A172 (cell line): ENCODE measurements at regions not wholly inside any gene's neighbourhood (a gene's known extent, or its start where the extent isn't known, plus 50 kb on each side); places are given as distances from the start of the nearest gene placed in this dataset.

Source experiments
- DNase-seq: peaks from one replicate; pipeline ENCODE4 v3.0.0-alpha.2; 2015; ENCODE audit warnings: low spot score

- DNase-seq: no peak
These were observed 984.4 kb upstream of the WWC1 start for GRCh38 chr5:167307042-167307441.

DNA sequence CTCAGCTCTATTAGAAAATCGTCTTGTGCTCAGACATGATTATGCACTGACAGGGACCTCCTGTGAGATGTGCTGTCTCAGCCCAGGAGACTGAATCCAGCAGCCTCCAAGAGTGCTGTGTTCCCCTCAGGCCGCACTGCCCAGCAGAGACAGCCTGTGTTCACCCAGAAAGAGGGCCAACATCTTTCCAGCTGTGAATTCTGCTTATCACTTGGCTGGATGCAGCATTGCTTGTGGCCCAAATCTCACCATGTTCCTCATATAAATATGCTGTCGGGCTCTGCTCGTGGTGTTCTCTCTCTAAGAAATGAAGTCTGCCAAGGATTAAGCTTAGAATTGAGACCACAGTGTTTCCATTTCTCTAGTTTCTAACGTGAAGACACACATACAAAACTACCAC lies 983.0 kb upstream of the WWC1 start:
- no peak for DNase-seq

GRCh38 chr5:167309941-167310517 lies 981.4 kb upstream of the WWC1 start:
- no peak for DNase-seq

DNA sequence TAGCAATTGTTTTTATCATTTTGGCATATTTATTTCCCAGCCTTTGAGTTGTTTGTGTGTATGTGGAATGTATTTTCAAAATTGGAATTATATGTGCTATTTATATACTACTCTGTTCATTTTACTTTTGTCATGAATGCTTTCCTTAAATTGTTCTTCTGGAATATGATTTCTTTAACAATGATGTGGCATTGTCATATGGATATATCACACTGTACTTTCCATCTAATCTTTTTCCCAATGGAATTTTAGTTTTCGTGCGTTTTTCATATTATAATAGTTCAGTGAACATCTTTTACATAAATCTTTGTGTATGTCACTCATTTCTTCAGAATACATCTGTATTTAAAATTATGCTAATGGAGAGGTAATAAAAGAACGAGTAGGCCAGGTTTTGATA lies 980.1 kb upstream of the WWC1 start:
- no peak for DNase-seq

DNA sequence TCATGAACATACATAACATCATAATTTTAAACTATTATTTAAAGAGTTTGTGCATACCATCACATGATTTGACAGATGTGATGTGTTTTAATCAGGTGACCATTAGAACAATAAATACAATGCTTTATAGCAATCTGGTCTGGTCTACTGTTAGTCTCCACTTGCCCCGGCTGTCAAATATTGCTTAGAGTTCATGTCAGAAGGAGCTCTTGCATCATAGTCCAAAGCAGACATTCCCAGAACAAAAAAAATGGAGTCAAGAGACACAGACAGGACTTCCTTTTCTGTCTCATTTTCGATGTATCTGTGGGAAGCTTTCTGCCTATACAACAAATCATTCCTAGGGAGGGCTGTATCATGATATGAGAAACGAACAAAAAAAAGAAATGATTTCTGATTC lies 979.2 kb upstream of the WWC1 start:
- DNase-seq: no peak

DNA sequence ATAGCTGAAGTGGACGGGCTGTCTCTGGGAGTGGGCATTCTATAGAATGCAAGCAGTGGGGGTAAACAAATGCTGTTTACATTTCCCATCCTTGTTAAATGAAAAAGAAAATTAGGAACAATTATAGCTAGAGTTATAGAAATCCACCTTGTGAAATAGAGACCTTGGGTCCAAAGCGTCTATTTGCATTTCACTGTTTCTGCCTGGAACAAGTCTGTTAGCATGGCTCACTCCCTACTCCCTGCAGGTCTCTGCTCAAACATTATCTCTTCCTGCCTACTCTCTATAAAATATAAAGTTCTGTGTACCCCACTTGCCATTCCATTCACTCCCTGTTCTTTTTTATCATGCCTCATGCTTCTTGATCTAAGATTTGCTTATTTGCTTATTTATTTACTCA lies 975.7 kb upstream of the WWC1 start:
- DNase-seq: no peak

GRCh38 chr5:167317884-167318283 lies 973.6 kb upstream of the WWC1 start:
- DNase-seq: no peak

DNA sequence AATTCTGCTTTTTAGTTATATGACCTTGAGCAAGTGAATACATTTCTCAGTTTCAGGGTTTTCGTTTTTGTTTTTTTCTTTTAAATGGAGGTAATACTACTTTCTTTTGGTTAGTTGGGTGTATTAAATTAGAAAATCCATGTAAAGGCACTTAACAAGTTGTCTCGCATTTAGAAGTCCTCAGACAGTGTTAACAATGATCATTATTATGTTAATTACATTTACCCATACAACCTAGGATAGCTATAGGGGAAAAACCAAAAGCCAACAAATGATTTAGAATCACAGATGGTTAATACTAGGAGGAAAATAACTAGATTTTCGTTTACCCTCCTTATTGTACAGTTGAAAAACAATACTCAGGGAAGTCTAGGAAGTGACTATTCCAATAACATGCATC lies 972.2 kb upstream of the WWC1 start:
- no peak for DNase-seq

- DNase-seq: no peak
These were observed 971.4 kb upstream of the WWC1 start for GRCh38 chr5:167320019-167320418.

DNA sequence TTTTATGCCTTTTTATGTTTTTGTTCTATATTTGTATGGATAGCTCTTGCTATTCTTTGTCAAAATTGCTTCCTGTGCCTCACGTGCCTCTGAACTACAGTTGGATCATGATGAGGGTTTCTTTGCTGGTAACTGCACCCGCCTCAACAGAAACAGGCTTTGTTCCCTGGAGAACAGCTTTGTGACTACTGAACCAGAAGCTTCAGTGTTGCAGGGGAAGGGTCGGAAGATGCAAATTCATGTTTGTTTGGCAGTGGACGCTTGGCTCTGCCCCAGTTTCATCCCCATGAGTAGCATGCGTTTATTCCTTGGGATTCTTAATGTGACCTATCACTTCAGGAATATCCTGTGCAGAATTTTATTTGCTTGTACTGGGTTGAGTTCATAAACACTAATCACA lies 959.1 kb upstream of the WWC1 start:
- no peak for DNase-seq

GRCh38 chr5:167336161-167336560 lies 955.3 kb upstream of the WWC1 start:
- no peak for DNase-seq

GRCh38 chr5:167339205-167339604 lies 952.2 kb upstream of the WWC1 start:
- peak; percentile 46 for DNase-seq

DNA sequence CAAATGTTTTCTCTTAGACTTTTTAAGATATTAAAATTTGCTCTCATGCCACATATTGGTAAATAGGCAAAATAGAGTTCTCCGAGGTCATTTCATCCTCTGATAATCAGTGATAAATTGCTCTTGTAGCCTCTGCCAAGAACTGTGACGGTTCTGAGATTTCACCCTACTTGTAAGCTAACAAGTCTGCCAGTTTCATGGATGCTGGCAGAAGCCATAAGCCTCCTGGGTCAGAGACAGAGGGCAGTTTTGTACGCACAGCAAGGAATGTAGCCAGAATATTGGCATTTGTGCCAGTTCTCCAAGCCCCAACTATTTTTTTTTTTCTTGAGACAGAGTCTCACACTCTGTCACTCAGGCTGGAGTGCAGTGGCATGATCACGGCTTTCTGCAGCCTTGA lies 945.0 kb upstream of the WWC1 start:
- DNase-seq: no peak

GRCh38 chr5:167348251-167348926 lies 943.1 kb upstream of the WWC1 start:
- no peak for DNase-seq

DNA sequence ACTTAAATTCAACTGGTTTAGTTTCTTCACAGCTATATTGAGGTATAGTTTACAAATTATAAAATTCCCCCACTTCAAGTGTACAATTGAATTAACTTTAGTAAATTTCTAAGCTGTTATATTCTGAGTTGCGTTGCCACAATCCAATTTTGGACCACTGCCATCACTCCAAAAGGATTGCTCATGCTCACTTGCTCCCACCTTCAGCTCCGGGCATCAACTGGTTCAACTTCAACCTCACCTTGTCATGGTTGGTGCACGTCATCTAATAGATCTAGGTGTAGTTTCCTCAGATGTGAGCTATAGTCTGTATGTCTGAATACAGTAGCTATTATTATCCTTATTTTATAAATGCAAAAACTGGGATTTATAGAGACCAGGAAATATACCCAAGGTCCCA lies 942.5 kb upstream of the WWC1 start:
- no peak for DNase-seq

GRCh38 chr5:167351316-167351715 lies 940.1 kb upstream of the WWC1 start:
- DNase-seq: no peak

GRCh38 chr5:167352801-167353200 lies 938.6 kb upstream of the WWC1 start:
- no peak for DNase-seq

DNA sequence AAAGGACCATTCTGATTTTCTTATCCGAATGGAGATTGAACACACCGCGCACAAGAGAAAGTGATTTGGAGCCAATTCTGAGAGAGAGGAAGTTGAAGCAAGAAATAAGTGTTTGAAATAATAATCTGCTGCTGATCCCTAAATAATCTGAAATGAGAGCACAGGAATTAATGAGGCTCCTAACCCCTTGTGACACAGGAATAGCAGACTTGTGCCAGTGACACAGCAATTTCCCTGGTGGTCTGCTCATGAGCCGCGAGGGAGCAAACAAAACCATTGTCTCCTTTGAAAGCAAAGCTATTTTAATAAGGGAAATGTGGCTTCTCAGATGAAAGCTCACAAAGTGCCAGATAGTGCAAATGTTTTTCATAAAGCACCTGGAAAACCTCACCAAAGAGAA lies 936.1 kb upstream of the WWC1 start:
- no peak for DNase-seq

GRCh38 chr5:167356374-167356773 lies 935.1 kb upstream of the WWC1 start:
- no peak for DNase-seq

DNA sequence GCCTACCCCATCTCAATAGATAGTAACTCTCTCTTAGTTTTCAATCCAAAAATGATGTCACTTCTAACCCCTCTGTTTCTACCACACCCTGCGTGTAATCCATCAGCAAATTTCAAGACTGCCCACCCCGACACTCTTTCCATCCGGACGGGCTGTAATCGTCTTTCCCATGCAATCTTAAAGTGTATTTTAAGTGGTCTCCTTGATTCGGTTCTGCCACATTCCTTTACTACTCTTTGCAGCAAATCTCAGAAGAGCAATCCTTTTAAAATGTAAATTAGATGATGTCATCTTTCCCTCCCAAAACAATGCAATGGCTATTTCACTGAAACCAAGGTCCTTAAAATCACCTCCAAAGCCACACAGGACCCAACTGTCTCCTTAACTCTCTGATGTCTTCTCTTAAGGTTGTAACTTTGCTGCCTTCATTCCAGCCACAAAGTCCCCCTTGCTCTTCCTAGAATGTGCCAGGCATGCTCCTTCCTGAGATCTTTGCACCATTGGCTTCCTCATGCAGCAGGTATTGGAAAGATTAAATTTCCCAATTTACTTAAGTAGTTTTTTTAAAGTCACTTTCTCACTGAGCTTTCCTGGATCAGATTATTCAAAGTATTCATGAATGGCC lies 932.5 kb upstream of the WWC1 start:
- no peak for DNase-seq

DNA sequence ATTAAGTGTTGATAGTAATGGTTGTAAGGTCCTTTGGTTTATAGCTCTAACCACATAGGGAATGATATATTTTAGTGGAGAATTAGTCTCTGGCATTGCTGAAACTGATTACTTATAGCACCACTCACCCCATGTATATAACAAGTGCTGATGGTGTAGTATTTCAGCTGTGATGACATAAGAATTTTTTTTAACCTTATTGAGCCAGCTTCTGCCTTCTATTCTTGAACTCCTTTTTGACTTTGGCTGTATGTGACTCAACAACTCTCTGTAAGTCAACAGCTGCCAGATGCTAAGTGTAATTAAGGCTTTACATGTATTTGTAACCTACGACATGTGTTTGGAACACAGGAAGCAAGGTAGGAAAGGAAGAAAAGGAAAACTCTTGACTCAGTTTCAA lies 929.6 kb upstream of the WWC1 start:
- no peak for DNase-seq

DNA sequence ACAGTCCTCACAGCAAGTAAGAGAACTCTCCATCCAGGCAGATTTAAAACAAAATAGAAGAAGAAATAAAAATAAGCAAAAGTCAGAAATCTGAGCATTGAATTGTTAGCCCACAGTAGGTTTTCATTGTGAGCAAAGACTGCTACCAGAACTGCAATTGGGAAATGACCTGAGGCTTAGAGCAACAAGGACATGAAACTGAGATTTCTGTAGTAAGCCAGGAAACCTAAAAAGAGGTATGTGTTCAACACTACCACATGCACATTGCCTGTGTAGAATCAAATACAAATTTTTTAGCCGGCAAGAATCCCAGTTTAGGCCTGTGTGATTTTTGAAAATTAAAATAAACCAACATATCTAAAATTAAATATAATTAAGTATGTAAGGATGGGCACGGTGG lies 928.4 kb upstream of the WWC1 start:
- DNase-seq: no peak

DNA sequence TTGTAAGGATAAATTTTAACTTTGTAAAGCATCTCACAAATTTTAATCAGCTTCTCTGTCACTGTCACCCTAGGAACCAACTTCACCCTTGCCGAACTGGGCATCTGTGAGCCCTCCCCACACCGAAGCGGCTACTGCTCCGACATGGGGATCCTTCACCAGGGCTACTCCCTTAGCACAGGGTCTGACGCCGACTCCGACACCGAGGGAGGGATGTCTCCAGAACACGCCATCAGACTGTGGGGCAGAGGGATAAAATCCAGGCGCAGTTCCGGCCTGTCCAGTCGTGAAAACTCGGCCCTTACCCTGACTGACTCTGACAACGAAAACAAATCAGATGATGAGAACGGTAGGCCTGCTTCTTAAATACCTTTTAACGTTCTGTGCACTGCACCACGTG lies 916.3 kb upstream of the WWC1 start:
- no peak for DNase-seq
